HG03159 (cell line): ENCODE measurements at regions not wholly inside any gene's neighbourhood (a gene's known extent, or its start where the extent isn't known, plus 50 kb on each side); places are given as distances from the start of the nearest gene placed in this dataset.
"Not testable (repeated sequence)": the region's sequence is repeated elsewhere in the genome, so short reads cannot be mapped to it uniquely, and the experiment has no call there.

ENCODE experiments used
- ATAC-seq: cut with Tn5 transposase; IDR thresholded peaks from one replicate; pipeline ENCODE4 v1.9.1; 2021; ENCODE audit warnings: mild to moderate bottlenecking, moderate library complexity; ENCODE audit not compliant: unreplicated experiment

GRCh38 chr6:84897988-84898594, 133.7 kb upstream of the TBX18 start:
- ATAC-seq, result no peak

GRCh38 chr6:84897011-84897410, 132.6 kb upstream of the TBX18 start:
- no peak for ATAC-seq

- no peak for ATAC-seq
These were observed 128.3 kb upstream of the TBX18 start for GRCh38 chr6:84892671-84893070.

GRCh38 chr6:84882768-84883766, 118.7 kb upstream of the TBX18 start:
- ATAC-seq, result no peak

- not testable (repeated sequence) for ATAC-seq
These were observed 115.0 kb upstream of the TBX18 start for GRCh38 chr6:84879385-84879784.

GRCh38 chr6:84877515-84878210, 113.3 kb upstream of the TBX18 start:
- no peak for ATAC-seq

GRCh38 chr6:84876723-84877514, 112.5 kb upstream of the TBX18 start:
- ATAC-seq, result no peak

GRCh38 chr6:84872996-84873723, 108.8 kb upstream of the TBX18 start:
- ATAC-seq, result no peak

GRCh38 chr6:84871925-84872324, 107.5 kb upstream of the TBX18 start:
- no peak for ATAC-seq

- no peak for ATAC-seq
These were observed 106.3 kb upstream of the TBX18 start for GRCh38 chr6:84870672-84871071.

- no peak for ATAC-seq
These were observed 103.8 kb upstream of the TBX18 start for GRCh38 chr6:84868149-84868548.

GRCh38 chr6:84867521-84867920, 103.1 kb upstream of the TBX18 start:
- no peak for ATAC-seq

- ATAC-seq, result no peak
These were observed 102.3 kb upstream of the TBX18 start for GRCh38 chr6:84866715-84867114.

- not testable (repeated sequence) for ATAC-seq
These were observed 101.0 kb upstream of the TBX18 start for GRCh38 chr6:84865372-84865771.

GRCh38 chr6:84862843-84863242, 98.4 kb upstream of the TBX18 start:
- ATAC-seq, result no peak

- no peak for ATAC-seq
These were observed 96.5 kb upstream of the TBX18 start for GRCh38 chr6:84860920-84861319.

GRCh38 chr6:84860509-84860908, 96.1 kb upstream of the TBX18 start:
- no peak for ATAC-seq

- ATAC-seq, result no peak
These were observed 90.5 kb upstream of the TBX18 start for GRCh38 chr6:84854811-84855400.

- ATAC-seq, result no peak
These were observed 89.5 kb upstream of the TBX18 start for GRCh38 chr6:84853901-84854300.

GRCh38 chr6:84848960-84849359, 84.6 kb upstream of the TBX18 start:
- no peak for ATAC-seq
